Mesendoderm (in vitro differentiated cells): ENCODE measurements at regions not wholly inside any gene's neighbourhood (a gene's known extent, or its start where the extent isn't known, plus 50 kb on each side); places are given as distances from the start of the nearest gene placed in this dataset.
"Not testable (repeated sequence)": the region's sequence is repeated elsewhere in the genome, so short reads cannot be mapped to it uniquely, and the experiment has no call there.

Experiments used
- DNase-seq: peaks from one replicate; pipeline ENCODE4 v3.0.0; 2013
- H2AK5ac ChIP-seq: 2 replicates; pipeline ENCODE4 v1.6.1; 2013; ENCODE audit warnings: low read length, inconsistent platforms
- H2BK120ac ChIP-seq: 2 replicates; pipeline ENCODE4 v1.6.1; 2013; ENCODE audit warnings: low read depth, mild to moderate bottlenecking, low read length, moderate library complexity, mixed read lengths
- H2BK15ac ChIP-seq: replicated peaks from 2 replicates; pipeline ENCODE4 v1.6.1; 2013; ENCODE audit warnings: low read depth, mild to moderate bottlenecking, moderate library complexity
- H2BK5ac ChIP-seq: 2 replicates; pipeline ENCODE4 v1.6.1; 2013; ENCODE audit warnings: low read length, inconsistent platforms
- H3K18ac ChIP-seq: 2 replicates; pipeline ENCODE4 v1.6.1; 2013; ENCODE audit warnings: mild to moderate bottlenecking, low read length, mixed read lengths
- H3K23ac ChIP-seq: one replicate; pipeline ENCODE4 v1.6.1; 2013; ENCODE audit warnings: low read length
- H3K27ac ChIP-seq: 2 replicates; pipeline ENCODE4 v1.5.1; 2013; ENCODE audit warnings: low read depth, mild to moderate bottlenecking, inconsistent platforms, low read length, moderate library complexity
- H3K27me3 ChIP-seq: 2 replicates; pipeline ENCODE4 v1.6.1; 2013; ENCODE audit warnings: low read length, control low read depth, mild to moderate bottlenecking, inconsistent platforms; ENCODE audit not compliant: insufficient read depth, poor library complexity
- H3K36me3 ChIP-seq: 2 replicates; pipeline ENCODE4 v1.6.1; 2013; ENCODE audit warnings: low read length, inconsistent platforms; ENCODE audit not compliant: control insufficient read depth, insufficient read depth
- H3K4ac ChIP-seq: one replicate; pipeline ENCODE4 v1.6.1; 2013; ENCODE audit warnings: low read depth, mild to moderate bottlenecking, low read length, moderate library complexity
- H3K4me1 ChIP-seq: 2 replicates; pipeline ENCODE4 v1.6.1; 2013; ENCODE audit warnings: low read depth, low read length, inconsistent platforms; ENCODE audit not compliant: control insufficient read depth
- H3K4me2 ChIP-seq: 2 replicates; pipeline ENCODE4 v1.6.1; 2013; ENCODE audit warnings: low read length
- H3K4me3 ChIP-seq: 2 replicates; pipeline ENCODE4 v1.5.1; 2013; ENCODE audit warnings: mild to moderate bottlenecking, low read length
- H3K56ac ChIP-seq: one replicate; pipeline ENCODE4 v1.6.1; 2013; ENCODE audit warnings: low read length
- H3K79me1 ChIP-seq: 2 replicates; pipeline ENCODE4 v1.6.1; 2013; ENCODE audit warnings: low read length, inconsistent platforms
- H3K79me2 ChIP-seq: 2 replicates; pipeline ENCODE4 v1.6.1; 2013; ENCODE audit warnings: mild to moderate bottlenecking, low read length; ENCODE audit not compliant: control insufficient read depth, insufficient read depth
- H3K9ac ChIP-seq: 2 replicates; pipeline ENCODE4 v1.6.1; 2013; ENCODE audit warnings: low read length, inconsistent platforms
- H4K5ac ChIP-seq: one replicate; pipeline ENCODE4 v1.6.1; 2013; ENCODE audit warnings: low read length
- H4K8ac ChIP-seq: one replicate; pipeline ENCODE4 v1.6.1; 2013; ENCODE audit warnings: low read depth, mild to moderate bottlenecking, control low read depth, low read length, moderate library complexity
- WGBS: extraction: QIAGEN DNeasy Blood & Tissue Kit; methylation state at CpG from one replicate; pipeline ENCODE4 v1.1.7; 2013; ENCODE audit warnings: low lambda C conversion rate, missing lambda C conversion rate; ENCODE audit not compliant: insufficient coverage; ENCODE audit errors: extremely low coverage; 5-methylcytosine and 5-hydroxymethylcytosine counted together

GRCh38 chr5:63097286-63097685 lies 518.7 kb downstream of the LRRC70 start:
- Histone ChIP-seq H4K8ac (no peak overlapping the region), H3K4ac (no peak overlapping the region), H2BK15ac (no peak overlapping the region), H3K79me1 (no peaks in the 10 kb centered on the region), H3K36me3 (no peaks in the 10 kb centered on the region), H3K18ac (no peak overlapping the region), H3K9ac (no peak overlapping the region), H3K79me2 (no peaks in the 10 kb centered on the region), H2BK5ac (no peak overlapping the region), H3K27ac (no peak overlapping the region), H2AK5ac (no peak overlapping the region), H3K27me3 (no peaks in the 10 kb centered on the region), H3K23ac (no peak overlapping the region), H2BK120ac (no peak overlapping the region), H3K4me3 (no peak overlapping the region), H4K5ac (no peak overlapping the region), H3K56ac (no peak overlapping the region), H3K4me2 (no peak overlapping the region), H3K4me1 (no peaks in the 10 kb centered on the region)
- WGBS: no CpG with 5 or more reads among the region's 1 CpG
- DNase-seq: no peak

- no peak overlapping the region for H2BK120ac ChIP-seq
- H3K4me2 ChIP-seq: no peak overlapping the region
- no peaks in the 10 kb centered on the region for H3K79me1 ChIP-seq
- H3K56ac ChIP-seq: no peak overlapping the region
- H3K18ac ChIP-seq: no peak overlapping the region
- no peak overlapping the region for H2AK5ac ChIP-seq
- no peak overlapping the region for H2BK5ac ChIP-seq
- H3K4me3 ChIP-seq: no peak overlapping the region
- H3K4me1 ChIP-seq: no peaks in the 10 kb centered on the region
- no peak overlapping the region for H3K9ac ChIP-seq
- no peak overlapping the region for H4K5ac ChIP-seq
- H3K27me3 ChIP-seq: no peaks in the 10 kb centered on the region
- no peak overlapping the region for H3K27ac ChIP-seq
- no peak overlapping the region for H2BK15ac ChIP-seq
- H3K79me2 ChIP-seq: no peaks in the 10 kb centered on the region
- WGBS: no CpG with 5 or more reads among the region's 6 CpGs
- no peak overlapping the region for H4K8ac ChIP-seq
- H3K4ac ChIP-seq: no peak overlapping the region
- no peak for DNase-seq
- no peaks in the 10 kb centered on the region for H3K36me3 ChIP-seq
- no peak overlapping the region for H3K23ac ChIP-seq
Observed at GRCh38 chr5:63094730-63095129, 516.1 kb downstream of the LRRC70 start.

- Histone ChIP-seq H3K4me1 (no peaks in the 10 kb centered on the region), H3K9ac (no peak overlapping the region), H4K8ac (no peak overlapping the region), H3K79me2 (no peaks in the 10 kb centered on the region), H3K4ac (no peak overlapping the region), H3K79me1 (no peaks in the 10 kb centered on the region), H3K4me2 (no peak overlapping the region), H3K18ac (no peak overlapping the region), H2BK120ac (no peak overlapping the region), H2BK15ac (no peak overlapping the region), H4K5ac (no peak overlapping the region), H3K4me3 (no peak overlapping the region), H2BK5ac (no peak overlapping the region), H3K27ac (no peak overlapping the region), H3K56ac (no peak overlapping the region), H3K27me3 (no peaks in the 10 kb centered on the region), H2AK5ac (no peak overlapping the region), H3K23ac (no peak overlapping the region), H3K36me3 (no peaks in the 10 kb centered on the region)
- WGBS: no CpG with 5 or more reads among the region's 1 CpG
- no peak for DNase-seq
Observed at GRCh38 chr5:63089147-63089546, 510.5 kb downstream of the LRRC70 start.

GRCh38 chr5:63085561-63085960 lies 506.9 kb downstream of the LRRC70 start:
- Histone ChIP-seq H2BK120ac (no peak overlapping the region), H3K27me3 (no peaks in the 10 kb centered on the region), H3K23ac (no peak overlapping the region), H4K8ac (no peak overlapping the region), H3K4me1 (no peaks in the 10 kb centered on the region), H3K27ac (no peak overlapping the region), H2AK5ac (no peak overlapping the region), H3K79me1 (no peaks in the 10 kb centered on the region), H3K4ac (no peak overlapping the region), H3K4me3 (no peak overlapping the region), H4K5ac (no peak overlapping the region), H2BK5ac (no peak overlapping the region), H3K79me2 (no peaks in the 10 kb centered on the region), H2BK15ac (no peak overlapping the region), H3K18ac (no peak overlapping the region), H3K36me3 (no peaks in the 10 kb centered on the region), H3K4me2 (no peak overlapping the region), H3K9ac (no peak overlapping the region), H3K56ac (no peak overlapping the region)
- WGBS: no CpG with 5 or more reads among the region's 2 CpGs
- DNase-seq: no peak

- H4K8ac ChIP-seq, DNase-seq, H3K4me2 ChIP-seq, H2BK15ac ChIP-seq, H3K79me2 ChIP-seq, H3K18ac ChIP-seq, H2AK5ac ChIP-seq, H3K23ac ChIP-seq, H3K36me3 ChIP-seq, H2BK5ac ChIP-seq, H3K4me3 ChIP-seq, H3K4me1 ChIP-seq, H3K4ac ChIP-seq, H4K5ac ChIP-seq, H3K9ac ChIP-seq, H3K79me1 ChIP-seq, H3K27ac ChIP-seq, H2BK120ac ChIP-seq, H3K56ac ChIP-seq, H3K27me3 ChIP-seq: not testable (repeated sequence)
- WGBS: no CpG with 5 or more reads among the region's 22 CpGs
Observed at GRCh38 chr5:63083689-63084088, 505.1 kb downstream of the LRRC70 start.

GRCh38 chr5:63081402-63081801 lies 502.8 kb downstream of the LRRC70 start:
- H2BK15ac ChIP-seq: no peak overlapping the region
- peak; percentile 4 for DNase-seq
- no peaks in the 10 kb centered on the region for H3K4me1 ChIP-seq
- no peak overlapping the region for H4K8ac ChIP-seq
- H3K23ac ChIP-seq: no peak overlapping the region
- H3K79me1 ChIP-seq: no peaks in the 10 kb centered on the region
- H4K5ac ChIP-seq: no peak overlapping the region
- H3K4me3 ChIP-seq: no peak overlapping the region
- H3K4me2 ChIP-seq: no peak overlapping the region
- no peaks in the 10 kb centered on the region for H3K36me3 ChIP-seq
- H3K56ac ChIP-seq: no peak overlapping the region
- H3K27ac ChIP-seq: no peak overlapping the region
- no peak overlapping the region for H3K9ac ChIP-seq
- no peak overlapping the region for H3K4ac ChIP-seq
- no peaks in the 10 kb centered on the region for H3K79me2 ChIP-seq
- H2AK5ac ChIP-seq: no peak overlapping the region
- no peak overlapping the region for H3K18ac ChIP-seq
- H2BK5ac ChIP-seq: no peak overlapping the region
- no peak overlapping the region for H2BK120ac ChIP-seq
- no peaks in the 10 kb centered on the region for H3K27me3 ChIP-seq
